Stimulated activated CD8-positive, alpha-beta memory T cell treated with anti-CD3 and anti-CD28 coated beads, Interleukin-4, amount 100 ng/mL, for 1 hour (primary cell): ENCODE measurements at regions not wholly inside any gene's neighbourhood (a gene's known extent, or its start where the extent isn't known, plus 50 kb on each side); places are given as distances from the start of the nearest gene placed in this dataset.

Experiments
- DNase-seq, 2 donors: peaks; one replicate each; pipeline ENCODE4 v3.0.0-alpha.2; 2020; ENCODE audit warnings: low read depth in 2 of 2, low spot score in 1 of 2

DNA sequence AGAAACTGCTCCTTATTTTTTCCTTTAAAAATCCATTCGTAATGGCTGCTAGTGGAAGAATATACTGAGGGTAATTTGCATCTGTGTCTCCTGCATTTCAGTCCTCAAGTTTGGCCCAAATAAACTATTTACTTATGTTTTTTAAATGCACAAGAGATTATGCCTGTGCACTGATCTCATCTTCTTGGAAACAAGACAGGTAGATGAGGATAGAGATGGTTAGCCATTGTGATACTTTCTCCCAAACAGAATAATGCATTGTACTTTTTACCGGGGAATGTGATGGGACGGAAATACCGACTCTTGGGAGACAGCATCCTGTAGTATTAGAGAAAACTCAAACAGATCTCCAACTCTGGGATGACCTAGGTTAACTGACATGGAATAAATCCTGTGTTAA lies 72.5 kb upstream of the DAB2 start:
- no peak for DNase-seq

DNA sequence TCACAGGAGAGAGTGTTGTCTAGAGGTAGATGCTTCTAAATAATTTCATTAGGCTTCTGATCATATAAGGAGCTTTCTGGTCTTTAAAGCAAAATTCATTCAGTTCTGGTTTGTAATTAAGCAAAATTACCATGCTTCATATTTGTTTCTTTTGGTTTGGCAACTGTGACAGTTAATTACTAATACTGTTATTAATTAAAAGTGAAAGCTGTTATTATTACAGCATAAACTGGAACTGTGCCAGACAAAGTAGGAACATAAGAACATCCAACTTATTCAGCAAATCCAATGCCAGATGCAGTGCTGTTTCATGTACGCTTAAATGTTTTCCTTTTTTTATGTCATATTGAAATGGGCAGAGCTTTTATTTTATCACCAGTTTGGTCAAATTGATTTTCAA lies 70.4 kb upstream of the DAB2 start:
- no peak for DNase-seq

DNA sequence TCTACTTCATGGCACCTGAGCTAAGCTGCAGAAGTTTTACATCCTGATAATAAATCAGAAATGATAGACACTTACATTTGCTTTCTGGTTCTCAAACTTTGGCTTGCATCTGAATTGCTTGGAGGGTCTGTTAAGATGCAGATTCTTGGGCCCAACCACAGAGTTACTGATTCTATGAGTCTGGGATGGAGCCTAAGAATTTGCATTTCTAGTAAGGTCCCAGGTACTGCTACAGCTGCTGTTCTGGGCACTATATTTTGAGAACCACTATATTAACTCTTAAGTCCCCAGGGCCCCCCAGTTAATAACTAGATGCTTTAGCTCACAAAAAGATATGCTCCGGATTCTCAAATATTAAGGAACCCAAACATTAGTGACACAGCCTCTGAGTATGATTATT lies 69.8 kb upstream of the DAB2 start:
- no peak for DNase-seq

DNA sequence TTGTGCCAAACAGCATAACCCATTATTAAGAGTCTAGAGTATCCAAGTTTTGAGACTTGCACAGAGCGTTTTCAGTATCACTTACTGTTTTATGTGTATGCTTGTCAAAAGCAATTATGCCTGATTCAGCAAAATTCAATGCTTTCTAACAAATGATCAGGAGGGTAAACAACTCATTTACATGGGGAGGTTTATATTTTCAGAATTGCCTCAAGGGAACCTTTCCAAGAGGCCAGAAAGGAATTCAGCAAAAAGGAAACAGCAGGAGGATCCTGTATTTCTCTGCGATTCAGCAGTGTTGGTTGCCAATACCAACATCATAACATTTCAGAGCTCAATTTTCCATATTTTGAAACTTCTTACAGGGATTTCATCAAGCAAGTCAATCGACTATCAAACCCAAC lies 69.3 kb upstream of the DAB2 start:
- DNase-seq: no peak

DNA sequence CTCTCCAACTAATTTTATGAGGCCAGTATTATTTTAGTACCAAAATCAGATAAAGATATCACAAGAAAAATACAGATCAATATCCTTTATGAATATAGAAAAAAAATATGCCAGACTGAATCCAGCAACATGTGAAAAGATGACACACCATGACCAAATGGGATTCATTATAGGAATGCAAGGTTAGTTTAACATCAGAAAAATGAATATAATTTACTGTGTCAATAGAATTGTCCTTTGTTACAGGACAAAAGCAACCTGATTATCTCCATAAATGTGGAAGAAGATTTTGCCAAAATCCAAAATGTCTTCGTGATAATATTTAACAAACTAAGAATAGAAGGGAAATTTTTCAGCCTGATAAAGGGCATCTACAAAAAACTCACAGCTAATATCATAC lies 66.4 kb upstream of the DAB2 start:
- no peak for DNase-seq

DNA sequence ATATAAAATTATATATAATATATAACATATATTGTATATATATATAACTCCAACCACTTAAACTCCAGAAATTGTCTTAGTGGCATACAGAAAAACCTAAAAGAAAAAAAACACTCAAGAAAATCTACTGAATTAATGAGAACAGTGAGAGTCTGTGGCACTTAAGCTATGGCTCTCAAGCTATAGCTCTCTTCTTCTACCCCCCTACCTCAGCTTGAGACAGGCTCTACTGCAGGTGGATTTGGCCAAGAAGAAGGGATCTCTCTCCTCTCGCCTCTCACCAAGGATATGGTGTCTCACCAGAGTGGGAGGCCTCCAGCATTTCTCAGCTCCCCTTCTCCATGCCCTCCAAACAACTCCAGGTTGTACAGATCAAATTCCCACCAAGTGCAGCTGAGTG lies 64.5 kb upstream of the DAB2 start:
- DNase-seq: no peak

DNA sequence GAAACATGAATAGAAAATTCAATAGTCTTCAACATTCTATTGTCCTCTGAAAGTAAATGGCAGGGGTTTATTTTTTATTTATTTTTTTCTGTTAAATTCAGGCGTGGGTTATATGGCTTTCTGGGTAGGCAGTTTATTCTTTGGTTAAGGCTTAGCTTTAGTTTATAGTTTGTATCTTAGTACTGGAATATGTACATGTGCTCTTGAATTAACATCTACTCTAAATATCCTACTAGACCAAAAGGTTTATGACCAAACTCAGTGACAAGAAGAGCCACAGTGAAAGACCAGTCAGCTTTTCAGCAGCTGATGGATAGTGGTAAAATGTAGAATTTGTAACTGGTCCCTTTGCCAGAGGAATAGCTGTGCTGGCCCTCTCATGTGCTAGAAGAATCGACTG lies 62.0 kb upstream of the DAB2 start:
- no peak for DNase-seq

DNA sequence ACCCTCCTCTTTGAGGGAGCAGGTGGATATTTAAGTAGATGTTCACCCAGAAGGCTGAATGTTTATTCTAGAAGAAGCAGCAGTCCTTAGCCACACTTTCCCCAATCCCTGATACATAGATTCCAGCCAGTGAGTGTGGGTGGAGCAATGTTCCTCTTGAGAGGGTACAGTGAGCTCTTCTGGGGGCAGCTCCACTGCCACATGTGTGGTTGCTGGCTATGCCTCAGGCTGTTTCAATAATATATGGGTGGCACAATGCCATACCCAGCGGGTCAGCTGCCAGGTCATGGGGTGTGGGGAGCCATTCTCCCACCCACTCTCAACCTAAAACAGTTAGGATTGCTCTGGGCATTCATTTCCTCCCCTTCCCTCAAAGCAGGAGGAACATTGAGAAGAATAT lies 61.6 kb upstream of the DAB2 start:
- DNase-seq: no peak

DNA sequence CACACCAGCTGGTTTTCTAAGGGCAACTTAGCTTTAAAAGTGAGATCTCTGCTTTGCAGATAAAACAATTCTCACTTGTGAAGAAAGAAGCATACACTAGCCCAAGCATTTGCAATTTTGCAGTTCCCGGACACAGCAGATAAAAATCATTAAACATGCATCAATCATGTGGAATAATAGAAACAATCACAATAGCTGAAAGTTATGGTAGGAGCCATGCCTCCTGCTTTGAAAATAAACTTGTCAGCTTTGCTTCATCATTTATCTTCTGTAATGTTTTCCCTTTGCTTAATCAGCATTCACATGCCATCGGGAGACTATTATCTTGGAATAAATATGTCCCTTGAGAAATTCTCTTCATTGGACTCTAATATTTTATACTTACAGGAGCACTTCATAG lies 60.3 kb upstream of the DAB2 start:
- DNase-seq: no peak

DNA sequence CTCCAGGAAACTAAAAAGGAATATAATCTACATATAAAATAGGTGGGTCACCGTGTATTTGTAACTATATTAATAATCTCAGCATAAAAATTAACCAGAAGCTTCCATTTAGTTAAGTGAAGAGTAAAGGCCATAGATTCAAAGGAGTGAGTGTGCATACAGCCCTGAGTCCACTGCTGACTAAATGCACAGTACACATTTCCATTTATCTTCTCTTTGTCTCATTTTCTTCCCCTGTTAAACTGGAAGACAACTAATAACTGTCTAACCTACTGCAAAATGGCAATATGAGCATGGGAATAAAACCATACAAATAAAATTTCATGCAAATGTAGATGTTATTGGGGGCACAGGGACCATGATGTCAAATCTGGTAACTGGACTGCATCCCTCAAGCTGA lies 59.9 kb upstream of the DAB2 start:
- no peak for DNase-seq

DNA sequence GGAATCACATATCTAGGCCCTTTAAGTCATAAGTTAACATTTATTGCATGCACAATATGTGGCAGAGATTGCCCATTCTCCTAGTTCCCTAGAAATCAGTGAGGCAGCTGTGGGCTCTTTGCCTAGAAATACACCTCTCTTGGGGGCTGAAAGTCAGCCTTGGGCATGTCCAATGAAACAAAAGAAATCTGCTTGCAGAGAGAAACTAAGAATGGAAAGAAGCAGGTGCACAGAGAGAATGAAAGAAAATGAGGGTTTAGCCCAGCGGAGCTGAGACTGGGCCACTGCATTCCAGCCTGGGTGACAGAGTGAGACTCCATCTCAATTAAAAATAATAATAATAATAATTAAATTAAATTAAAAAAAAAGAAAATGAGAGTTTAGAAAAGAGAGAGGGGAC lies 57.3 kb upstream of the DAB2 start:
- DNase-seq: no peak

DNA sequence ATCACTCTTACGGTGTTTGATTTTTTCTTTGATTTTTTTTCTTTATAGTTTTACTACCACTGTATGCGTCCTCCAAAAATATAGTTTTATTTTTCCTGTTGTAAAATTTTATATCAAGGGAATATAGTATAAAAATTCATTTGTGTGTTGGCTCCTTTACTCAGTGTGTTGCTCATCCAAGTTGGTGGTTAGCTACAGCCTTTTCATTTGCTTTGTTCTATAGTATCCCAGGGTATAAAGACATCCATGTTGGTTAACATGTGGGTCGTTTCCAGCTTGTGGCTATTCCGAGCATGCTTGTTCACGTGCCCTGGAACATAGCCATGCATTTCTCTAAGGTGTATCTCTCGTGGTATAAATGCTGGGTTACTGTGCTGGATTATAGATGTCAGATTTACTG lies 54.8 kb upstream of the DAB2 start:
- no peak for DNase-seq

DNA sequence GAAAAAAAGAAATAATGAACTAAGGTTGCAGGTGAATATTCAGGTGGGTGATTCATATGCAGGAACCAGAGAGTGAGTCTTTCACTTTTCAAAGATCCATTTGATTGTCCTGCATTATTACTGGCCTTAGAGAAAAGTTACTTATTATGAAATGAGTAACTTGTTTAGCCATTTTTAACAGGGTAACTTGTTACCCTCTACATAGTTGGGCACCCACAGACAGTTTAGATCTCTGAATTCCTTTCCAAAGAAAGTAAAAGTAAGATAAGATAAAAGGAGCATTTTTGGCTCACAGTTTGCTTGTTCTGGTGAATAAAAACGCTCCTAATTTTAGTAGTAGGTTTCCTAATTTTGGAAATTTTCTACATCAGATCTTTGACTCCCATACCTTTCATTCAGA lies 54.1 kb upstream of the DAB2 start:
- no peak for DNase-seq

DNA sequence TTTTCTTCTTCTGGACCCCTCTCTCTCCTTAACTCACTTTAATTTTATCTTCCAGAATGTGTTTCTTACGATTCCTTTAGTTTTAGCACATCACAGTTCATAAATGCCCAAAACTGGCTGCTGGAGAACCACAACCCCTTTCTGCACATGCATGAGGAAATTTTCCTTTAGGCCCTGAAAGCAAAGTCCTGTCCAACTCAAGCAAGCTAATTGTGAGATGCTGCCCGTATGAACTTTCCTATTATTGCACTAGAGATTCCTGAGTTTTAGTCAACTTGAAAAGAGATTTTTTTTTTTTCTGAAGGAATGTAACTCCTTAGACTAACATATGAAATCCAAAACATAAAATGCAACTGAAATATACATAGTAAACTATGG lies 52.1 kb upstream of the DAB2 start:
- DNase-seq: no peak

DNA sequence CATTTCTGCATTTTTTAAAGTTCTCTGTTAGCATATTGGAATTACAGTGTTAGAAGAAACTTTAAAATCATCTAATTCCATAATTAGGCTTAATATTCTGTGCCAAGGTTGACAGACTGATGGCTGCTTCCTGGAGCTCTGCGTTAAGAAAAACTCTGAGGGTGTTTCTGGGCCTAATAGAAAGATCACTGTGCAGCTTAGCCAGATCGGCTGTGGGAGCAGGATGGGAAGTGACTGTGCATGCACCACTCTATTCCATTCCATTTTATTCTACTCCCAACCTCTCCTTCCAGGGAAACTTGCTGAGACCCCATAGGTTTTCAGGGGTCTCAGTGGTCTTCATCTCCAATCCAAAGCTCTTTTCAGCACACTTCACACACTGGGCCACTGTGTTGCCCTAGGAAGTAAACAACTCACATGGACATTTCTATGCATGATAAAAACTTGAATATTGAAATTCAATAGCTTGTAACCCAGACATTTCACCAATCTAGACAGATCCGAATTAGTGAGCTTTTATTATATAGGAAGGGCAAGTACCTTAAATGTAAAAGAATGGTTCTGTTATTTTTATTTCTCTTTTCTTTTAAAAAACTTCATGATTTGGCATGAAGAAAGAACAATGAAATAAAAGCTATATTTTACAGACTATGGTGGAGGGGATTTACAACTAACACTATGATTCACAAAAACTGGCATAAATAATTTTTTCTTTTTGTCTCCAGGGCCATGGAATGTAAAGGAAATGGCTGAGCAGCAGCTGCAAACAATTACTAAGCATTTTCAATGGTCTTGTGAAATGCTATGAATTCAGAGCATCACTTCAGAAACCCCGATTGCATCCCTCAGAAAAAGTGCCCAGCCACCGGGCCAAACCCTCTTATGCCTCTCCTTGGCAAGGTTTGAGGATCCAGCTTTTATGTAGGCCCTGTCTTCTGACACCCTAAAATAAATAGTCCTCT lies 51.4 kb upstream of the DAB2 start:
- no peak for DNase-seq

DNA sequence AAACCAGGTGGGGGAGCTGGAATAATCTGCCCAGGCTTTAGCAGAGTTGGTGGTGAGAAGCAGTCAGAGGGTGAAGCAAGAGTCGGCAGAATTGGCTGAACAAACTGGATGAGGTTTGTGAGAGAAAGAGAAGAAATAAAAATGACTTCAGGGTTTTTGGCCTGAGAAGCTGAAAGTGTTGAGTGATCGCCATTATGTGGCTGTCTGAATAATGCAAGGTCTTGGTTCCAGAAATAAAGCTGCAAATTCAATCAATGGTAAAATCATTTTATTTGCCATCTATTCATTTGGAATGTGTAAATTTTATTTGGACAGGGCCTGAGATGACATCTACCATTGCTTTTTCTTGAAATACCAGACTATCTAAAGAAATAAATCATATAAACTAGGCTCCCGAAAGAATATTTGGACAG lies 50.4 kb upstream of the DAB2 start:
- no peak for DNase-seq
